Panc1 (cell line): ENCODE measurements at regions not wholly inside any gene's neighbourhood (a gene's known extent, or its start where the extent isn't known, plus 50 kb on each side); places are given as distances from the start of the nearest gene placed in this dataset.

Experiments
- ATAC-seq: fragments of 200-7000 bp; cut with Tn5 transposase; 2 replicates; pipeline ENCODE4 v1.9.1; 2020; ENCODE audit warnings: mild to moderate bottlenecking, moderate library complexity
- BruUV-seq: library from RNA; stranded (reverse); fragments of 400-500 nt; replicated peaks from 2 replicates; lab custom pipeline; 2021; lab: Mats Ljungman, UMichigan
- CTCF ChIA-PET: fragments of 300-600 bp; sonication (Branson Sonifier 250); formaldehyde crosslinking; loops from one replicate; lab custom pipeline; 2022; ENCODE audit warnings: antibody characterized with exemption; lab: Charles Lee
- POLR2A ChIA-PET: fragments of 300-600 bp; sonication (Branson Sonifier 250); formaldehyde crosslinking; loops from one replicate; lab custom pipeline; 2022; ENCODE audit warnings: antibody characterized with exemption; lab: Charles Lee
- DNase-seq: peaks from one replicate; pipeline ENCODE4 v3.0.0-alpha.2; 2010; ENCODE audit warnings: low read depth, low spot score
- H3K27ac ChIP-seq: 2 replicates; pipeline ENCODE4 v1.5.1; 2011; ENCODE audit warnings: mild to moderate bottlenecking, low read length, inconsistent platforms
- H3K27me3 ChIP-seq: fragments of 200-500 bp; sonication (Bioruptor generic); 2 replicates; pipeline ENCODE4 v1.6.0; 2014; ENCODE audit warnings: low read length, inconsistent platforms; ENCODE audit not compliant: control insufficient read depth, insufficient read depth
- H3K36me3 ChIP-seq: fragments of 200-500 bp; sonication (Bioruptor generic); 2 replicates; pipeline ENCODE4 v1.5.1; 2014; ENCODE audit warnings: inconsistent platforms, mild to moderate bottlenecking, low read length, moderate library complexity; ENCODE audit not compliant: control insufficient read depth, insufficient read depth
- H3K4me1 ChIP-seq: 2 replicates; pipeline ENCODE4 v1.5.1; 2011; ENCODE audit warnings: inconsistent platforms, mild to moderate bottlenecking, low read length, moderate library complexity; ENCODE audit not compliant: control insufficient read depth, insufficient read depth
- H3K4me3 ChIP-seq, 2 experiments: 2 replicates each; pipeline ENCODE4 v1.5.1; 2011 to 2012; ENCODE audit warnings: low read depth in 2 of 2, low read length in 2 of 2, mild to moderate bottlenecking in 2 of 2, inconsistent platforms in 1 of 2, moderate library complexity in 1 of 2
- H3K9me3 ChIP-seq: fragments of 200-500 bp; sonication (Bioruptor generic); 2 replicates; pipeline ENCODE4 v1.5.1; 2014; ENCODE audit warnings: low read depth, mild to moderate bottlenecking, inconsistent platforms, low read length, moderate library complexity; ENCODE audit not compliant: control insufficient read depth, insufficient read depth
- CTCF ChIP-seq: fragments of 450-650 bp; IDR thresholded peaks from 2 replicates; pipeline ENCODE4 v1.5.1; 2017; ENCODE audit warnings: mild to moderate bottlenecking
- POLR2AphosphoS5 ChIP-seq: IDR thresholded peaks from 2 replicates; pipeline ENCODE4 v1.6.1; 2012; ENCODE audit warnings: mild to moderate bottlenecking, low read depth, low read length, moderate library complexity
- REST ChIP-seq, 2 experiments: IDR thresholded peaks; 2 replicates each; pipeline ENCODE4 v1.6.1; 2011 to 2012; ENCODE audit warnings: low read depth in 2 of 2, control low read depth in 1 of 2, low read length in 1 of 2, mild to moderate bottlenecking in 1 of 2, moderate library complexity in 1 of 2; ENCODE audit not compliant: insufficient read depth in 1 of 2
- SIN3A ChIP-seq: IDR thresholded peaks from 2 replicates; pipeline ENCODE4 v1.6.1; 2012; ENCODE audit warnings: low read depth, mild to moderate bottlenecking, low read length, moderate library complexity, borderline replicate concordance; ENCODE audit not compliant: insufficient read depth
- TCF7L2 ChIP-seq: IDR thresholded peaks from 2 replicates; pipeline ENCODE4 v1.6.1; 2011; ENCODE audit warnings: mild to moderate bottlenecking, low read depth, low read length, inconsistent platforms
- in situ Hi-C: cut with HindIII; loops from 2 replicates; pipeline ENCODE4 v1.10.0; 2016; ENCODE audit warnings: low sequenced_read_pairs, low pct_unique_long_range_greater_than_20kb
- intact Hi-C: fragments of 100-400 bp; cut with micrococcal nuclease; formaldehyde crosslinking; loops from one replicate; pipeline ENCODE4 v1.10.0; 2022; ENCODE audit not compliant: unreplicated experiment

- no peaks in the 10 kb centered on the region for H3K9me3 ChIP-seq
- H3K4me3 ChIP-seq = no peak overlapping the region
- intact Hi-C loops = loop anchor here (10.0 kb wide), 1 partner anchor 582 kb away; no protein-coding TSS in a partner anchor
- DNase-seq = no peak
- no peaks in the 10 kb centered on the region for H3K36me3 ChIP-seq
- TF ChIP-seq REST (IDR thresholded peaks at IDR 0.05; ENCODE audit: insufficient read depth in 1 of 2, low read depth in 2 of 2, low read length in 1 of 2) = no peak
- no peak for TF ChIP-seq SIN3A
- TF ChIP-seq POLR2AphosphoS5 = no peak
- no peak for TF ChIP-seq CTCF
- no peak for TF ChIP-seq TCF7L2
- no TSS peak for BruUV-seq
- no peaks in the 10 kb centered on the region for H3K27me3 ChIP-seq
- no peak for ATAC-seq
- ChIA-PET POLR2A (no interaction called here), CTCF (interaction anchor here (0.5 to 0.7 kb wide), 2 partner anchors 328 to 938 kb away, joined by 3 to 5 read pairs; no protein-coding TSS in a partner anchor)
- in situ Hi-C loops = no loop called here
- H3K4me1 ChIP-seq = peaks cover under 1% of the 10 kb centered on the region; the same call in 1 of the 2 replicates
- H3K27ac ChIP-seq = no peak overlapping the region
These were observed 823.5 kb downstream of the GRID1 start for GRCh38 chr10:85542936-85543730.

GRCh38 chr10:85544956-85545355 is 821.6 kb downstream of the GRID1 start:
- H3K36me3 ChIP-seq = no peaks in the 10 kb centered on the region
- H3K4me3 ChIP-seq = no peak overlapping the region
- ChIA-PET POLR2A (no interaction called here), CTCF (no interaction called here)
- ATAC-seq (no peak), DNase-seq (no peak)
- H3K27me3 ChIP-seq = no peaks in the 10 kb centered on the region
- H3K4me1 ChIP-seq = peaks cover 4% of the 10 kb centered on the region; the same call in 1 of the 2 replicates
- H3K27ac ChIP-seq = no peak overlapping the region
- TF ChIP-seq TCF7L2 (no peak), POLR2AphosphoS5 (no peak), REST (IDR thresholded peaks at IDR 0.05; ENCODE audit: insufficient read depth in 1 of 2, low read depth in 2 of 2, low read length in 1 of 2) (no peak), SIN3A (no peak), CTCF (no peak)
- H3K9me3 ChIP-seq = no peaks in the 10 kb centered on the region
- in situ Hi-C loops = no loop called here
- intact Hi-C loops = loop anchor here (5.0 to 10.0 kb wide), 2 partner anchors 580 to 837 kb away; no protein-coding TSS in a partner anchor
- no TSS peak for BruUV-seq
